A673 (cell line): ENCODE measurements at regions not wholly inside any gene's neighbourhood (a gene's known extent, or its start where the extent isn't known, plus 50 kb on each side); places are given as distances from the start of the nearest gene placed in this dataset.

Experiments used
- BruUV-seq: library from RNA; stranded (reverse); fragments of 400-500 nt; replicated peaks from 2 replicates; lab custom pipeline; 2021; lab: Mats Ljungman, UMichigan
- CTCF ChIA-PET: fragments of 300-600 bp; sonication (Branson Sonifier 250); formaldehyde crosslinking; loops from one replicate; lab custom pipeline; 2022; ENCODE audit warnings: antibody characterized with exemption; lab: Charles Lee
- POLR2A ChIA-PET: fragments of 300-600 bp; sonication (Branson Sonifier 250); formaldehyde crosslinking; loops from one replicate; lab custom pipeline; 2022; ENCODE audit warnings: antibody characterized with exemption; ENCODE audit not compliant: low non-redundant PET; lab: Charles Lee
- DNase-seq: peaks from one replicate; pipeline ENCODE4 v3.0.0-alpha.2; 2015; ENCODE audit warnings: low spot score
- H3K27ac ChIP-seq: fragments of 200-600 bp; sonication (generic); 2 replicates; pipeline ENCODE4 v1.5.1; 2016; ENCODE audit warnings: mixed run types, low read depth, mild to moderate bottlenecking, mixed read lengths, antibody characterized with exemption, low read length; ENCODE audit not compliant: poor library complexity, severe bottlenecking
- H3K27me3 ChIP-seq: fragments of 200-600 bp; sonication (generic); replicated peaks from 2 replicates; pipeline ENCODE4 v1.6.1; 2017; ENCODE audit warnings: mixed run types, low read depth, mild to moderate bottlenecking, mixed read lengths, antibody characterized with exemption, low read length; ENCODE audit not compliant: insufficient read depth, poor library complexity
- H3K36me3 ChIP-seq: fragments of 200-600 bp; sonication (generic); 2 replicates; pipeline ENCODE4 v1.6.1; 2016; ENCODE audit warnings: mixed run types, mild to moderate bottlenecking, mixed read lengths, antibody characterized with exemption, low read length; ENCODE audit not compliant: insufficient read depth, poor library complexity, severe bottlenecking
- H3K4me1 ChIP-seq: fragments of 200-600 bp; sonication (generic); 2 replicates; pipeline ENCODE4 v1.6.1; 2017; ENCODE audit warnings: mixed run types, mild to moderate bottlenecking, mixed read lengths, antibody characterized with exemption, low read length; ENCODE audit not compliant: insufficient read depth, poor library complexity, severe bottlenecking
- H3K4me3 ChIP-seq: fragments of 200-600 bp; sonication (generic); 2 replicates; pipeline ENCODE4 v1.5.1; 2016; ENCODE audit warnings: low read depth, mixed run types, mild to moderate bottlenecking, mixed read lengths, low read length; ENCODE audit not compliant: poor library complexity, severe bottlenecking
- H3K9me3 ChIP-seq: fragments of 200-600 bp; sonication (generic); 2 replicates; pipeline ENCODE4 v1.6.1; 2016; ENCODE audit warnings: mixed run types, low read depth, mild to moderate bottlenecking, mixed read lengths, antibody characterized with exemption, low read length; ENCODE audit not compliant: poor library complexity, severe bottlenecking
- CTCF ChIP-seq: fragments of 300-800, 200-600 bp; sonication (generic); conservative IDR thresholded peaks from 2 replicates; pipeline ENCODE4 v1.5.1; 2017; ENCODE audit warnings: low read depth, mild to moderate bottlenecking, antibody characterized with exemption, low read length, moderate library complexity, mixed read lengths
- EZH2 ChIP-seq: fragments of 200-600 bp; sonication (generic); IDR thresholded peaks from 2 replicates; pipeline ENCODE4 v1.6.1; 2017; ENCODE audit warnings: borderline replicate concordance, low read depth, mild to moderate bottlenecking, mixed read lengths, antibody characterized with exemption, low read length; ENCODE audit not compliant: poor library complexity, severe bottlenecking
- intact Hi-C: fragments of 100-400 bp; cut with micrococcal nuclease; formaldehyde crosslinking; loops from one replicate; pipeline ENCODE4 v1.10.0; 2022; ENCODE audit not compliant: unreplicated experiment

GRCh38 chr11:112792070-112792469, 169.2 kb upstream of the NCAM1 start:
- ChIA-PET POLR2A (no interaction called here), CTCF (no interaction called here)
- Histone ChIP-seq H3K27ac (no peak overlapping the region), H3K4me3 (no peak overlapping the region), H3K27me3 (no peaks in the 10 kb centered on the region), H3K4me1 (no peaks in the 10 kb centered on the region), H3K9me3 (no peaks in the 10 kb centered on the region), H3K36me3 (no peaks in the 10 kb centered on the region)
- TF ChIP-seq CTCF (no peak), EZH2 (no peak)
- intact Hi-C loops = no loop called here
- no TSS peak for BruUV-seq
- no peak for DNase-seq

- ChIA-PET CTCF (no interaction called here), POLR2A (no interaction called here)
- H3K9me3 ChIP-seq = no peaks in the 10 kb centered on the region
- H3K4me1 ChIP-seq = no peaks in the 10 kb centered on the region
- BruUV-seq = no TSS peak
- H3K36me3 ChIP-seq = no peaks in the 10 kb centered on the region
- H3K27ac ChIP-seq = no peak overlapping the region
- no peak for DNase-seq
- TF ChIP-seq CTCF (no peak), EZH2 (no peak)
- no peak overlapping the region for H3K4me3 ChIP-seq
- no peaks in the 10 kb centered on the region for H3K27me3 ChIP-seq
- intact Hi-C loops = no loop called here
Observed at GRCh38 chr11:112793416-112793815, 167.8 kb upstream of the NCAM1 start.

GRCh38 chr11:112794331-112794846, 166.8 kb upstream of the NCAM1 start:
- CTCF ChIA-PET = interaction anchor here (0.6 to 2.8 kb wide), 7 partner anchors 32 to 512 kb away, joined by 3 to 40 read pairs (median 5); no protein-coding TSS in a partner anchor
- DNase-seq = no peak
- POLR2A ChIA-PET = no interaction called here
- Histone ChIP-seq H3K9me3 (no peaks in the 10 kb centered on the region), H3K27ac (no peak overlapping the region), H3K4me1 (no peaks in the 10 kb centered on the region), H3K4me3 (no peak overlapping the region), H3K27me3 (no peaks in the 10 kb centered on the region), H3K36me3 (no peaks in the 10 kb centered on the region)
- BruUV-seq = no TSS peak
- TF ChIP-seq EZH2 (no peak), CTCF (no peak)
- intact Hi-C loops = no loop called here
